ENCODE measurements at regions not wholly inside any gene's neighbourhood (a gene's known extent, or its start where the extent isn't known, plus 50 kb on each side); places are given as distances from the start of the nearest gene placed in this dataset.
"Not testable (repeated sequence)": the region's sequence is repeated elsewhere in the genome, so short reads cannot be mapped to it uniquely, and the experiment has no call there.

DNA sequence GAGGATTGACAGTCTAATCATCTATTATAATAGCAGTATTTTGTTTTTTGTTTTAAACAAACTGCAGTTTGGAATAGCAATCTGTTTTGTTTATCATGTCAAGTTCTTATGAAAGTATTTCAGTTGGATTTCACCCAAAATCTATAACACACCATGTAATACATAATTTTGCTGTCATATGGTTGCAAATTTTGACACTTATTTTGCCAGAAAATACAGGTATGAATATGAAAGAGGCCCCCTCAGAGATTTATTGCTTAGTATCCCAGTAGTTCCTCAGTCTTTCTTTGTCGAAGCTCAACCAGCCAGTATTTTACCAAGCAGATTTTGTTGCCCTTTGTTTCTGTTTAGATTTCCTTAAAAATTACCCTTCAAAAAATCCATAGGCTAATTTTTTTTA lies 317.5 kb upstream of the CXADR start:
- H3K27me3 Mint-ChIP-seq = no peaks in the 10 kb centered on the region

DNA sequence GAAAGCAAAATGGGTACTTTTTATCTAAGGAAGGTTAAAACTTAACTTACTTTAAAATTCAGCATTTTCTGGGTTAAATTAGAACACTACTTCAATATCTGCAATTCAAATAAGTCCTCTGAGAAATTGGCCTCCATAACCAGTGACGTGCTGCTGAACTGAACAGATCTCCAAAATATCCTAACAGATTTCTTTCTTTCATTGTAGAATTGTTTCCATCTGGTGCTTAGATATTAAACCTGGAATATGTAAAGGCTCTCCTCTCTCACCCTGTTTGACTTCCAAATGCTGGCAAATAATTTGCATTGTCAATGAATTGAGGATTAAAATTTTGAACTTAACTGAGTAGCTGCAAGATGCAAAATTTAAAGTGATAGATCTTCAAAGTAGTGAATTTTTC lies 316.9 kb upstream of the CXADR start:
- H3K36me3 Mint-ChIP-seq (ENCODE audit: low read depth) = no peaks in the 10 kb centered on the region
- H3K4me1 Mint-ChIP-seq (ENCODE audit: low read depth) = no peaks in the 10 kb centered on the region
- peaks cover 85% of the 10 kb centered on the region for H3K9me3 Mint-ChIP-seq
- no peaks in the 10 kb centered on the region for H3K27me3 Mint-ChIP-seq
- H3K27ac Mint-ChIP-seq = no peak overlapping the region
- intact Hi-C loops (cut with micrococcal nuclease) = no loop called here
- no peak overlapping the region for H3K4me3 Mint-ChIP-seq

More for the DNA sequence above, 317.5 kb upstream of the CXADR start:
- Mint-ChIP-seq H3K36me3 (ENCODE audit: low read depth) (no peaks in the 10 kb centered on the region), H3K9me3 (peaks cover 83% of the 10 kb centered on the region), H3K27ac (no peak overlapping the region), H3K4me1 (ENCODE audit: low read depth) (no peaks in the 10 kb centered on the region), H3K4me3 (no peak overlapping the region)
- intact Hi-C loops (cut with micrococcal nuclease) = no loop called here

DNA sequence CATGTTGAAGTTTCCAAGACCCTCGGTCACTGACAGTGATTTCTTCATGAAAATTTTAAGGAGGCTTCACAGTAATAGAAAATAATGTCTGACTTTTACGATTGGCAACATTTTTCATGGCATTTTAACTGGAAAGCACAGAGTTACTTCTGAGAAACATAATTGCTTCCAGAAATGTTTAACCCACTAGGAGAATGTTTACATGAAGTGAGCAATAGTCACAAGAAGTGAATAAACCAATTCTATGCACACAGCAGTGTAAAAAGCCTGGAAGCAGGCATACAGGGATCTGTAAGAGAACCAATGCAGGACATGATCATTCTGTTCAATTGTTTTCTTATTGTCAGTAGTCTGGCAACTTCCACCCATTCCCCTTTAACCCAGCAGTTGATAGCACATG lies 316.2 kb upstream of the CXADR start:
- Mint-ChIP-seq H3K4me3 (no peak overlapping the region), H3K27me3 (no peaks in the 10 kb centered on the region), H3K36me3 (ENCODE audit: low read depth) (no peaks in the 10 kb centered on the region), H3K27ac (no peak overlapping the region), H3K9me3 (peaks cover 85% of the 10 kb centered on the region), H3K4me1 (ENCODE audit: low read depth) (no peaks in the 10 kb centered on the region)
- intact Hi-C loops (cut with micrococcal nuclease) = no loop called here

DNA sequence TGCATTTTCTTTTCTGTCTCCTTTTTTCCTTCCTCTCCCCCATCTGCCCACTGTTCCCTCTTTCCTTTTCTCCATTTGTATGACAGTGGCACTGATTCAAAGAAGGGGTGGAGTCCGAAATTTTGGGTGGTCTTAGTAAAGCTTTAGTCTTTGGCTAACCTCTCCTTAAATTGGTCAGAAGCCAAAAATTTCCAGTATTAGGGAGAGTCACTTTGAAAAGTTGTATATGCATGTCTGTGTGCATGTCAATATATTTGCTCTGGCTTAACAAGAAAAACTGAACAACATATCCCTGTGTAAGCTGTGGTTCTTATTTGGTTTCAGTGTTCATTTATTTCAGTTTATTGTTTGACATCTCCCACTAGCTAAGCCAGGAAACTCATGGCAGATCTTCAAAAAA lies 314.8 kb upstream of the CXADR start:
- intact Hi-C loops (cut with micrococcal nuclease) = no loop called here
- Mint-ChIP-seq H3K36me3 (ENCODE audit: low read depth) (no peaks in the 10 kb centered on the region), H3K4me1 (ENCODE audit: low read depth) (no peaks in the 10 kb centered on the region), H3K4me3 (no peak overlapping the region), H3K27me3 (no peaks in the 10 kb centered on the region), H3K27ac (no peak overlapping the region), H3K9me3 (peaks cover 85% of the 10 kb centered on the region)

DNA sequence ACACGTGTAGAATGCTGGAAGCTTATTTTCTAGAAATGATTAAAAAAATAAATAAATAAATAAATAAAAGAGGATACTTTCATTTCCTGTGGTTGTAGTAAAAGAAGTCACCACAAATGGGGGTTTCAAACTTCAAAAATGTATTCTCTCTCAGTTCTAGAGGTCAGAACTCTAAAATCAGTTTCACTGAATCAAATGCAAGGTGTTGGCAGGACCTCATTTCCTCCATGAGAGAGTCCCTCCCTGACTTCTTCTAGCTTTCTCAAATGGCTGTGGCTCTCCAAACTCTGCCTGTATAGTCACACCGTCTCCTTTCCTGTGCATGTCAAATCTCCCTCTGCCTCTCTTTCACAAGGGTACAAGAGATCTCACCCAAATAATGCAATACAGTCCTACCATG lies 312.6 kb upstream of the CXADR start:
- Mint-ChIP-seq H3K9me3 (peaks cover 80% of the 10 kb centered on the region), H3K27me3 (no peaks in the 10 kb centered on the region), H3K4me1 (ENCODE audit: low read depth) (no peaks in the 10 kb centered on the region), H3K4me3 (no peak overlapping the region), H3K36me3 (ENCODE audit: low read depth) (no peaks in the 10 kb centered on the region), H3K27ac (no peak overlapping the region)
- intact Hi-C loops (cut with micrococcal nuclease) = no loop called here

DNA sequence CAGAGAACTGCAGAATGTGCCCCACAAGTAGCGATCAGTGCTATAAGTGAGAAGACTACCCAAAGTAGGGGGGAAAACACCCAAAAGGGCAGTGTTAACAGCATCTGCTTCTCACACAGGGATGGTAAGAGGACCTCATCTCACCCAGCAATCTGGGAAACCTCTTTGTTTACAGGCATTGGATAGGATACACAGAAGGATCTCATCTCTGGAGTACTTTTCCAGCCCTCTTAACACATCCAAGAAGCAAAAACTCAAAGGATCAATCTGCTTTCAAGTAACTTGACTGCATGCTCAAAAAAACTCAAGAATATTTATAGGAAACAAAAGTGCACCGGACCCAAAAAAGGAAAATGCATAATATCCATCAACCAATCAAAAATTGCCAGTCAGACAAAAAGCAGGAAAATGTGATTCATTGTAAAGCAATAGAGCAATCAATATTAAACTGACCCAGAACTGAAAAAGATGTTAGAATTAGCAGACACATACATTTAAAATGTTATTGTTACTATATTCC lies 311.0 kb upstream of the CXADR start:
- Mint-ChIP-seq H3K27me3 (no peaks in the 10 kb centered on the region), H3K4me3 (no peak overlapping the region), H3K27ac (no peak overlapping the region), H3K36me3 (ENCODE audit: low read depth) (no peaks in the 10 kb centered on the region), H3K4me1 (ENCODE audit: low read depth) (no peaks in the 10 kb centered on the region), H3K9me3 (peaks cover 80% of the 10 kb centered on the region)
- intact Hi-C loops (cut with micrococcal nuclease) = no loop called here

DNA sequence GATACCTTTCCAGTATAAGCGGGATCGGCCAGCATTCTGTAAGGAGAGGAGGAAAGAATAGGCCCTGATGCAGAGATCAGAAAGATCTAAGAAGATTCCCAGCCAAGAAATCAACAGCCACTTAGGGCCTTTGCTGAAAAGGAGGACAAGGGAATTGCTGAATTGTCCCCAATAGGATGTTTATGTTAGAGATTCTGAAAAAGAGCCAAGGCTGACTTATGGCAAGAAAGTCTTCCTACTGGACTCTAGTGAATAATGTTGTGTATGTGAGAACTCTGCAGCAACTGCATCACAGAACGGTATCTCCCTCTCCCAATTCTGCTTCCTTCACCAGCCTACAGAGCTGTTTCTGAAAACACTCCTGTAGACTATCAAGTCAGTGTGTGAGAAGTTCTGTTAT lies 298.0 kb upstream of the CXADR start:
- intact Hi-C loops (cut with micrococcal nuclease) = no loop called here
- Mint-ChIP-seq H3K27ac (no peak overlapping the region), H3K9me3 (peaks cover 53% of the 10 kb centered on the region), H3K4me3 (no peak overlapping the region), H3K36me3 (ENCODE audit: low read depth) (no peaks in the 10 kb centered on the region), H3K4me1 (ENCODE audit: low read depth) (no peaks in the 10 kb centered on the region), H3K27me3 (no peaks in the 10 kb centered on the region)

DNA sequence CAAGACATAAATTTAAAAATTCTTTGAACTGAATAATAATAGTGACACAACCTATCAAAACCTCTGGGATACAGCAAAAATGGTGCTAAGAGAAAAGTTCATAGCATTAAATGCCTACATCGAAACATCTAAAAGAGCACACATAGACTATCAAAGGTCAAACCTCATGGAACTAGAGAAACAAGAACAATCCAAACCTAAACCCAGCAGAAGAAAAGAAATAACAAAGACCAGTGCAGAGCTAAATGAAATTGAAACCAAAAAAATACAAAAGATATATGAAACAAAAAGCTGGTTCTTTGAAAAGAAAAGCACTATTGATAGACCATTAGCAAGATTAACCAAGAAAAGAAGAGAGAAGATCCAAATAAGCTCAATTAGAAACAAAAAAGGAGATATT lies 293.8 kb upstream of the CXADR start:
- peaks cover 51% of the 10 kb centered on the region for H3K9me3 Mint-ChIP-seq
- H3K27ac Mint-ChIP-seq; H3K4me1 Mint-ChIP-seq (ENCODE audit: low read depth); H3K27me3 Mint-ChIP-seq; intact Hi-C loops (cut with micrococcal nuclease); H3K36me3 Mint-ChIP-seq (ENCODE audit: low read depth); H3K4me3 Mint-ChIP-seq: not testable (repeated sequence)

DNA sequence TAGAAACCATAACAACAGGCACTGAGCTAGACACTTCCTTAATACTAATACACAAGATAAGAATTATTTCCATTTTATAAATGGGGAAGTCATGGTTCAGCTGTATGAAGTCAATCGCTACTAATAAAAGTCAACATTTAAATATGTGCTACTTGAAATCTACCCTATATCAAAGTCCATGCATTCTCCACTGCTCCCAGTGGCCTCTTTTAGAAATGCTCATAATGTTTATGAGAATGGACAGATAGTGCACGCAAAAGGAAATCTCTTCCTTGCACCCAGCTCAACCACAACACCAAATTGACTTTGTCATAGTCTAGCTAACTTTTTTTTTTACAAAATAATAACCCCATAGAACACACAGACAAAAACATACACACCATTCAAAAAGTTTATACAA lies 281.7 kb upstream of the CXADR start:
- Mint-ChIP-seq H3K27me3 (no peaks in the 10 kb centered on the region), H3K4me1 (ENCODE audit: low read depth) (no peaks in the 10 kb centered on the region), H3K36me3 (ENCODE audit: low read depth) (no peaks in the 10 kb centered on the region), H3K4me3 (no peak overlapping the region), H3K27ac (no peak overlapping the region), H3K9me3 (peaks cover 70% of the 10 kb centered on the region)
- intact Hi-C loops (cut with micrococcal nuclease) = no loop called here

DNA sequence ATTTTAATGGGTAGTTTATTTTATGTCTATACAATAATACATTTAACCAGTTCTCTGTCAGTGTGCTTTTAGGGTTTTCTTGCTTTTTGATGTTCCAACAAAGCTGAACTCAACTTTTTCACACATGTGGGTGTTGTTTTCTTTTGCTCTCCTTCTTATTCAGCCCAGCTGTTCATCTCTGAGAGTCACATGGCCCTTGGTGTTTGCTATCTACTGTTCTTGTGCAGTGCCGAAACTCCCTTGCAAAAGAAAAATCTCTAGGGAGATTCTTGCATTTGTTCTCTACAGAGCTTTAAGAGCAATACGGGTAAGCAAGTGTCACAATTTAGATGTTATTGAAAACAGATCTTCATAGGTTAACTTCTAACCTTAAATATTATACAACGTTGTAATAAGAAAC lies 281.1 kb upstream of the CXADR start:
- no peak overlapping the region for H3K4me3 Mint-ChIP-seq
- H3K9me3 Mint-ChIP-seq = peaks cover 70% of the 10 kb centered on the region
- H3K27ac Mint-ChIP-seq = no peak overlapping the region
- intact Hi-C loops (cut with micrococcal nuclease) = no loop called here
- H3K27me3 Mint-ChIP-seq = no peaks in the 10 kb centered on the region
- no peaks in the 10 kb centered on the region for H3K36me3 Mint-ChIP-seq (ENCODE audit: low read depth)
- H3K4me1 Mint-ChIP-seq (ENCODE audit: low read depth) = no peaks in the 10 kb centered on the region

DNA sequence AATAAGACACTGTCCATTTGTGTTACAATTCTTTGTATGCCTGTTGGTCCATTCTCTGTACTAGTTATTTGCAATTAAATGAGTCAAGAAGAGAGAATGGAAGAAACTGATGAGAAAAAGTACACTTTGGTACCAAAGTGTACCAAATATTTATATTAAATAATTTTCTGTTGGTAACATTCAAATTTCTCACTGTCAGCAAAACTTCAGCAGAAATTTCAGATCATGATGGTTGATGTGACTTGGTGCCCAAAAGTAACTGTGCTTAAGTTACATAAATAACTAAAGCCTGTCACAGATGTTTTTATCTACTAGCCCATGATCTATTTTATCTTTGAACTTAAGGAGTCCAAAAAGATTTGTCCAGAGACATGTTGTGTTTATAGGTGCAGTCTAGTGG lies 274.4 kb upstream of the CXADR start:
- Mint-ChIP-seq H3K4me3 (no peak overlapping the region), H3K4me1 (ENCODE audit: low read depth) (no peaks in the 10 kb centered on the region), H3K27ac (no peak overlapping the region), H3K9me3 (peaks cover 71% of the 10 kb centered on the region), H3K27me3 (no peaks in the 10 kb centered on the region), H3K36me3 (ENCODE audit: low read depth) (no peaks in the 10 kb centered on the region)
- intact Hi-C loops (cut with micrococcal nuclease) = no loop called here

DNA sequence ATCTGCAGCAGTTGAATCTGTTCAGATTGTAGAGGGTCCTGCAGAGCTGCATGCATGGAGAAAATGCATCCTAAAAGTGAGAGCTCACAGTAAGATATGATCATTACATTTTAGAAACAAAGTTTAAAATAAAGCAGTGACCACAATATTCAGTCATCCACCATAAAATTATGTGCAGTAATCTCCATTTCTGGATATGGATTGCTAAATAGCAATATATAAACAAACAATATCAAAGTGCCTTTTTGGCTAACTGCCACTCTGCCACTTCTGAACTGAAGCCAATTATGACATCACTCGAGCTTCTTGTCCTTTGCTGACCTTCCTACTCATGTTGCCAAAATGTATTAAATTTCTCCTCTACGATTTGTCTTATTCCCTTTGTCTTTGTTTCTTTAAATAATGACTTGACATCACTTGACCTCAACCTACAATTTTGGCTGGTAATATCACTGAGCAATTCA lies 262.0 kb upstream of the CXADR start:
- no peaks in the 10 kb centered on the region for H3K4me1 Mint-ChIP-seq (ENCODE audit: low read depth)
- H3K27me3 Mint-ChIP-seq = no peaks in the 10 kb centered on the region
- intact Hi-C loops (cut with micrococcal nuclease) = no loop called here

DNA sequence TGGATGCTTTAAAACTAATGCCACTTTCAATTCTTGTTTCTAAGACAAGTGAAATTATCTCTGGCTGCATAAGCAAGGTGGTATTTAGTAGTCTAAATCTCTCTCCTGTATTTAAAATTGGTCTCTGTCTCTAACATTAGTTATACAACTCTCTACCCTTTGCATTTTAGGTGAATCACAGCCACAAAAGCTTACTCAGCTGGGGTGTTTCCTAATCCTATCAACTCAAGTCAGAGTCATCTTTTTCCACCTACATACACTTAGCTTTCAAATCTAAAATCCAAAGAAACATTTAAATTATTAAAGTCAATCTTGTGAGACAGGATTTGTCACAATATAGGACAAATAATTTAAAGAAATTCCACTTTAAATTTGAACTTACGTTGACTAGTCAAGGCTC lies 255.1 kb upstream of the CXADR start:
- no peaks in the 10 kb centered on the region for H3K27me3 Mint-ChIP-seq

More for the DNA sequence above, 262.0 kb upstream of the CXADR start:
- Mint-ChIP-seq H3K27ac (no peak overlapping the region), H3K9me3 (peaks cover 47% of the 10 kb centered on the region), H3K36me3 (ENCODE audit: low read depth) (no peaks in the 10 kb centered on the region), H3K4me3 (no peak overlapping the region)

DNA sequence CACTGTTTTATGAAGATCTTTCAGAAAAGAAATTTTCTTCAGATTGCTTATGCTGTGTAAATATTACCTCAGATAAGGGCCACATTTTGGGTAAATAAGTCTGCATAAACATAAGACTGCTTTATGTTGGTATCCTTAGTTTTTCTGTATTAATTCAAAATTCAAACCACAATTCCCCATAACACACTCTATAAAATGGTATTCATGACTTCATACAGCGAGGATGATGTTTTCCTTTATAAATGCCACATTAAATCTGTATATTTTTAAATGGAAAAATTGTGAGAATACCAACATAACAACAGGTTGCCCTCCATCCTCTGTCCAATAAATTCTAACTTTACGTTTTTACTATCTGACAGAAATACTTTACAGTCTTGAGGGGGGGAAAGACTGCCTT lies 248.7 kb upstream of the CXADR start:
- Mint-ChIP-seq H3K36me3 (ENCODE audit: low read depth) (no peaks in the 10 kb centered on the region), H3K27ac (no peak overlapping the region), H3K9me3 (no peaks in the 10 kb centered on the region), H3K4me1 (ENCODE audit: low read depth) (no peaks in the 10 kb centered on the region), H3K4me3 (no peak overlapping the region), H3K27me3 (no peaks in the 10 kb centered on the region)
- intact Hi-C loops (cut with micrococcal nuclease) = no loop called here

More for the DNA sequence above, 255.1 kb upstream of the CXADR start:
- Mint-ChIP-seq H3K36me3 (ENCODE audit: low read depth) (no peaks in the 10 kb centered on the region), H3K27ac (no peak overlapping the region), H3K9me3 (peaks cover 19% of the 10 kb centered on the region), H3K4me3 (no peak overlapping the region), H3K4me1 (ENCODE audit: low read depth) (no peaks in the 10 kb centered on the region)
- intact Hi-C loops (cut with micrococcal nuclease) = no loop called here

DNA sequence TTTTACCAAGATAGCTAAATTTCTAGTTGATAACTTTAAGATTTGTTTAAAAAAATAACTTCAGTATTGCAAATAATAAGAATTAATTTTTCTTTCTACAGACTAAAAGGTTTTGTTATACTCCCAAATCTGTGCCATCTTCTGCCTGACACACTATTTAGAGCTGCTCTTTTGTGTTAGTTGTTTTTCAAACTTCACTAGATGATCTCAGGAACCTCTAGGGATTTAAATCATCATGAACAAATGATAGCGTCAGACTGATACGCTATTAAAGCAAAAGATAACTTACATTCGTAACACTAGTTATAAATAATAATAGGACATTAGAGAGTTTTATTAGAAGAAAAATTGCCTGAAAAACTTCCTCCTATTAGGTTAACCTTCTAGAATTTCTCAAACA lies 243.1 kb upstream of the CXADR start:
- H3K9me3 Mint-ChIP-seq = no peaks in the 10 kb centered on the region
- intact Hi-C loops (cut with micrococcal nuclease) = no loop called here
- no peaks in the 10 kb centered on the region for H3K4me1 Mint-ChIP-seq (ENCODE audit: low read depth)
- no peaks in the 10 kb centered on the region for H3K36me3 Mint-ChIP-seq (ENCODE audit: low read depth)
- H3K27me3 Mint-ChIP-seq = no peaks in the 10 kb centered on the region
- H3K4me3 Mint-ChIP-seq = no peak overlapping the region
- H3K27ac Mint-ChIP-seq = no peak overlapping the region

Data from dendritic cell treated with granulocyte-macrophage colony-stimulating factor and Interleukin-4, amounts not matched to agents 40 ng/mL and 50 ng/mL, for 4 days (primary cell).